MCF 10A (cell line): ENCODE measurements at regions not wholly inside any gene's neighbourhood (a gene's known extent, or its start where the extent isn't known, plus 50 kb on each side); places are given as distances from the start of the nearest gene placed in this dataset.

Experiments
- BruUV-seq: library from RNA; stranded (reverse); fragments of 400-500 nt; replicated peaks from 2 replicates; lab custom pipeline; 2021; lab: Mats Ljungman, UMichigan
- CTCF ChIA-PET: fragments of 300-600 bp; sonication (Branson Sonifier 250); formaldehyde crosslinking; extraction: SDS; loops from one replicate; lab custom pipeline; 2021; ENCODE audit warnings: antibody characterized with exemption, inconsistent platforms; lab: Yijun Ruan, JAX
- POLR2A ChIA-PET: fragments of 300-600, 350-650 bp; sonication (Branson Sonifier 250); formaldehyde crosslinking; extraction: SDS; loops from one replicate; lab custom pipeline; 2020; ENCODE audit warnings: antibody characterized with exemption, inconsistent platforms; lab: Yijun Ruan, JAX
- DNase-seq: peaks from one replicate; pipeline ENCODE4 v3.0.0-alpha.2; 2018; ENCODE audit not compliant: unreplicated experiment
- H3K27ac Mint-ChIP-seq: one replicate; pipeline ENCODE4 v1.8.0; 2022; ENCODE audit warnings: mild to moderate bottlenecking, low read depth, mixed read lengths; ENCODE audit not compliant: unreplicated experiment
- H3K27me3 Mint-ChIP-seq: one replicate; pipeline ENCODE4 v1.8.0; 2022; ENCODE audit warnings: mixed read lengths; ENCODE audit not compliant: insufficient read depth, unreplicated experiment
- H3K36me3 Mint-ChIP-seq: one replicate; pipeline ENCODE4 v1.8.0; 2022; ENCODE audit warnings: mild to moderate bottlenecking, moderate library complexity, mixed read lengths; ENCODE audit not compliant: insufficient read depth, unreplicated experiment
- H3K4me1 Mint-ChIP-seq: one replicate; pipeline ENCODE4 v1.8.0; 2022; ENCODE audit warnings: mixed read lengths; ENCODE audit not compliant: insufficient read depth, unreplicated experiment
- H3K4me3 Mint-ChIP-seq: one replicate; pipeline ENCODE4 v1.8.0; 2022; ENCODE audit warnings: mild to moderate bottlenecking, moderate library complexity, mixed read lengths; ENCODE audit not compliant: unreplicated experiment
- H3K9me3 Mint-ChIP-seq: one replicate; pipeline ENCODE4 v1.8.0; 2022; ENCODE audit warnings: mixed read lengths; ENCODE audit not compliant: unreplicated experiment
- CTCF ChIP-seq: fragments of 200-600 bp; IDR thresholded peaks from one replicate; pipeline ENCODE4 v1.8.0; 2022; ENCODE audit warnings: antibody characterized with exemption, mild to moderate bottlenecking; ENCODE audit not compliant: unreplicated experiment
- intact Hi-C: fragments of 100-400 bp; cut with micrococcal nuclease; formaldehyde crosslinking; loops from 2 replicates; pipeline ENCODE4 v1.14.1; 2022

GRCh38 chr13:104487006-104487405 lies 1420.8 kb upstream of the SLC10A2 start:
- Mint-ChIP-seq H3K27me3 (no peaks in the 10 kb centered on the region), H3K27ac (no peak overlapping the region), H3K4me3 (no peak overlapping the region), H3K9me3 (no peaks in the 10 kb centered on the region), H3K36me3 (no peaks in the 10 kb centered on the region), H3K4me1 (no peaks in the 10 kb centered on the region)
- intact Hi-C loops, result no loop called here
- CTCF ChIA-PET, result no interaction called here
- no peak for DNase-seq
- POLR2A ChIA-PET, result no interaction called here
- no TSS peak for BruUV-seq
- no peak for TF ChIP-seq CTCF

GRCh38 chr13:104485571-104485970 lies 1419.4 kb upstream of the SLC10A2 start:
- POLR2A ChIA-PET, result no interaction called here
- no peaks in the 10 kb centered on the region for H3K36me3 Mint-ChIP-seq
- H3K4me3 Mint-ChIP-seq, result no peak overlapping the region
- no TSS peak for BruUV-seq
- no peak for DNase-seq
- H3K27me3 Mint-ChIP-seq, result no peaks in the 10 kb centered on the region
- H3K9me3 Mint-ChIP-seq, result no peaks in the 10 kb centered on the region
- no peak for TF ChIP-seq CTCF
- no peaks in the 10 kb centered on the region for H3K4me1 Mint-ChIP-seq
- CTCF ChIA-PET, result interaction anchor here (0.6 kb wide), 2 partner anchors 32 to 514 kb away, joined by 3 read pairs; no protein-coding TSS in a partner anchor
- no peak overlapping the region for H3K27ac Mint-ChIP-seq
- intact Hi-C loops, result no loop called here

- intact Hi-C loops, result no loop called here
- TF ChIP-seq CTCF, result no peak
- Mint-ChIP-seq H3K27ac (no peak overlapping the region), H3K9me3 (peaks cover 5% of the 10 kb centered on the region), H3K4me1 (no peaks in the 10 kb centered on the region), H3K4me3 (no peak overlapping the region), H3K36me3 (no peaks in the 10 kb centered on the region), H3K27me3 (no peaks in the 10 kb centered on the region)
- no TSS peak for BruUV-seq
- POLR2A ChIA-PET, result no interaction called here
- CTCF ChIA-PET, result no interaction called here
- DNase-seq, result no peak
These were observed 1417.4 kb upstream of the SLC10A2 start for GRCh38 chr13:104483631-104484030.

- intact Hi-C loops, result no loop called here
- POLR2A ChIA-PET, result no interaction called here
- DNase-seq, result no peak
- CTCF ChIA-PET, result no interaction called here
- Mint-ChIP-seq H3K9me3 (peaks cover 16% of the 10 kb centered on the region), H3K4me3 (no peak overlapping the region), H3K36me3 (no peaks in the 10 kb centered on the region), H3K27me3 (no peaks in the 10 kb centered on the region), H3K4me1 (no peaks in the 10 kb centered on the region), H3K27ac (no peak overlapping the region)
- BruUV-seq, result no TSS peak
- TF ChIP-seq CTCF, result no peak
These were observed 1411.0 kb upstream of the SLC10A2 start for GRCh38 chr13:104477261-104477660.
